B cell (primary cell): ENCODE measurements at regions not wholly inside any gene's neighbourhood (a gene's known extent, or its start where the extent isn't known, plus 50 kb on each side); places are given as distances from the start of the nearest gene placed in this dataset.

ENCODE experiments used
- ATAC-seq: fragments of 200-7000 bp; cut with Tn5 transposase; one replicate; pipeline ENCODE4 v1.10.0; 2021; ENCODE audit warnings: low read depth, mild to moderate bottlenecking, moderate number of reproducible peaks, moderate library complexity
- CTCF ChIA-PET: fragments of 350-600 bp; sonication (Branson Sonifier 250); formaldehyde crosslinking; loops from one replicate; lab custom pipeline; 2021; ENCODE audit warnings: antibody characterized with exemption, inconsistent platforms; lab: Charles Lee
- POLR2A ChIA-PET: fragments of 350-600 bp; sonication (Branson Sonifier 250); formaldehyde crosslinking; loops from one replicate; lab custom pipeline; 2021; ENCODE audit warnings: antibody characterized with exemption; lab: Charles Lee
- DNase-seq: peaks from one replicate; pipeline ENCODE4 v3.0.0; 2013
- H2AFZ ChIP-seq: 2 replicates; pipeline ENCODE4 v1.6.1; 2012; ENCODE audit warnings: mild to moderate bottlenecking, low read depth, low read length; ENCODE audit not compliant: insufficient read depth, poor library complexity, severe bottlenecking
- H3K27ac ChIP-seq, 2 donors: 1 replicate in 1 of 2; 2 replicates in 1 of 2; pipeline ENCODE4 v1.5.1; 2012 to 2013; ENCODE audit warnings: low read length in 2 of 2, mild to moderate bottlenecking in 2 of 2, moderate library complexity in 1 of 2
- H3K27me3 ChIP-seq, 4 experiments: fragments of 200-600 bp in 1 of 4; sonication (generic) in 1 of 4; replicated peaks in 1 of 4; 1 replicate in 2 of 4; 2 replicates in 2 of 4; pipeline versions ENCODE4 v1.6.1 to v1.7.0; 2013 to 2016; ENCODE audit warnings: low read length in 3 of 4, mild to moderate bottlenecking in 2 of 4, mixed read lengths in 1 of 4, moderate library complexity in 1 of 4; ENCODE audit not compliant: insufficient read depth in 4 of 4, control insufficient read depth in 3 of 4; ENCODE audit errors: control extremely low read depth in 1 of 4
- H3K36me3 ChIP-seq, 2 experiments: replicated peaks in 1 of 2; 1 replicate in 1 of 2; 2 replicates in 1 of 2; pipeline versions ENCODE4 v1.6.1 to v1.7.1; 2013; ENCODE audit warnings: low read length in 1 of 2; ENCODE audit not compliant: insufficient read depth in 2 of 2, control insufficient read depth in 1 of 2; ENCODE audit errors: control extremely low read depth in 1 of 2, extremely low read depth in 1 of 2
- H3K4me1 ChIP-seq, 2 donors: fragments of 200-600 bp in 1 of 2; sonication (generic) in 1 of 2; 1 replicate in 1 of 2; 2 replicates in 1 of 2; pipeline versions ENCODE4 v1.5.1 to v1.6.1; 2013 to 2017; ENCODE audit warnings: low read length in 2 of 2; ENCODE audit not compliant: control insufficient read depth in 2 of 2, insufficient read depth in 2 of 2
- H3K4me2 ChIP-seq: replicated peaks from 2 replicates; pipeline ENCODE3; 2012; ENCODE audit warnings: mild to moderate bottlenecking, low read depth, low read length; ENCODE audit not compliant: poor library complexity, severe bottlenecking
- H3K4me3 ChIP-seq, 5 experiments: fragments of 200-600 bp in 1 of 5; sonication (generic) in 1 of 5; 1 replicate in 3 of 5; 2 replicates in 2 of 5; pipeline versions ENCODE4 v1.5.1 to v1.7.0; 2011 to 2016; ENCODE audit warnings: low read length in 4 of 5, mild to moderate bottlenecking in 4 of 5, low read depth in 2 of 5, control low read depth in 1 of 5, moderate library complexity in 1 of 5; ENCODE audit not compliant: insufficient read depth in 1 of 5; ENCODE audit errors: control extremely low read depth in 1 of 5, extremely low read depth in 1 of 5
- H3K79me2 ChIP-seq: fragments of 200-600 bp; sonication (generic); one replicate; pipeline ENCODE4 v1.6.0; 2016; ENCODE audit warnings: low read length; ENCODE audit not compliant: control insufficient read depth, insufficient read depth
- H3K9ac ChIP-seq: fragments of 200-600 bp; sonication (generic); 2 replicates; pipeline ENCODE4 v1.6.1; 2017; ENCODE audit warnings: mild to moderate bottlenecking, low read length, moderate library complexity
- H3K9me3 ChIP-seq, 3 donors: one replicate each; pipeline versions ENCODE4 v1.6.1 to v1.7.1; 2013; ENCODE audit warnings: low read length in 2 of 3; ENCODE audit not compliant: control insufficient read depth in 2 of 3, insufficient read depth in 1 of 3; ENCODE audit errors: control extremely low read depth in 1 of 3
- H4K20me1 ChIP-seq: 2 replicates; pipeline ENCODE4 v1.6.0; 2012; ENCODE audit warnings: mild to moderate bottlenecking, low read length; ENCODE audit not compliant: insufficient read depth, control insufficient read depth, poor library complexity, severe bottlenecking
- H3K27ac Mint-ChIP-seq: one replicate; pipeline ENCODE4 v1.8.0; 2021; ENCODE audit warnings: mixed read lengths
- H3K27me3 Mint-ChIP-seq: one replicate; pipeline ENCODE4 v1.8.0; 2021; ENCODE audit warnings: mixed read lengths
- H3K4me1 Mint-ChIP-seq: one replicate; pipeline ENCODE4 v1.8.0; 2021; ENCODE audit warnings: mixed read lengths
- H3K4me3 Mint-ChIP-seq: one replicate; pipeline ENCODE4 v1.8.0; 2021; ENCODE audit warnings: mixed read lengths
- H3K9me3 Mint-ChIP-seq: one replicate; pipeline ENCODE4 v1.8.0; 2022; ENCODE audit warnings: mixed read lengths; ENCODE audit not compliant: insufficient read depth
- CTCF ChIP-seq: fragments of 200-600 bp; IDR thresholded peaks from one replicate; pipeline ENCODE4 v1.8.0; 2022; ENCODE audit warnings: antibody characterized with exemption, mild to moderate bottlenecking
- EZH2 ChIP-seq: IDR thresholded peaks from 2 replicates; pipeline ENCODE4 v1.6.1; 2012; ENCODE audit warnings: borderline replicate concordance, low read depth, mild to moderate bottlenecking, moderate library complexity, low read length; ENCODE audit not compliant: insufficient read depth, poor library complexity, severe bottlenecking
- WGBS: methylation state at CpG from one replicate; pipeline ENCODE4 v1.1.5; 2013; ENCODE audit warnings: missing lambda C conversion rate; ENCODE audit not compliant: insufficient coverage; 5-methylcytosine and 5-hydroxymethylcytosine counted together
- intact Hi-C: fragments of 100-400 bp; cut with micrococcal nuclease; formaldehyde crosslinking; loops from one replicate; pipeline ENCODE4 v1.10.0; 2022

- intact Hi-C loops: no loop called here
- POLR2A ChIA-PET: no interaction called here
- no peak for ATAC-seq
Measured at GRCh38 chr13:61246351-61246750, 169.3 kb downstream of the PCDH20 start.

GRCh38 chr13:61215601-61216000, 200.0 kb downstream of the PCDH20 start:
- H3K4me1 ChIP-seq: no peaks in the 10 kb centered on the region
- no peaks in the 10 kb centered on the region for H3K79me2 ChIP-seq
- no peaks in the 10 kb centered on the region for H3K4me1 Mint-ChIP-seq
- ATAC-seq (no peak), DNase-seq (no peak)
- peaks cover 8% of the 10 kb centered on the region for H3K9me3 Mint-ChIP-seq
- CTCF ChIA-PET: no interaction called here
- no peaks in the 10 kb centered on the region for H3K36me3 ChIP-seq
- H3K27me3 Mint-ChIP-seq: no peaks in the 10 kb centered on the region
- no peak for TF ChIP-seq EZH2
- no peak for TF ChIP-seq CTCF
- H3K4me2 ChIP-seq: no peak overlapping the region
- no peaks in the 10 kb centered on the region for H4K20me1 ChIP-seq
- no CpG with 5 or more reads among the region's 3 CpGs for WGBS
- H3K27ac Mint-ChIP-seq: no peak overlapping the region
- H3K9ac ChIP-seq: no peak overlapping the region
- H3K9me3 ChIP-seq: no peaks in the 10 kb centered on the region
- H3K27ac ChIP-seq: no peak overlapping the region
- intact Hi-C loops: no loop called here
- POLR2A ChIA-PET: no interaction called here
- no peaks in the 10 kb centered on the region for H3K27me3 ChIP-seq
- no peak overlapping the region for H3K4me3 ChIP-seq
- no peak overlapping the region for H2AFZ ChIP-seq
- H3K4me3 Mint-ChIP-seq: no peak overlapping the region

More at GRCh38 chr13:61246351-61246750, 169.3 kb downstream of the PCDH20 start:
- Histone ChIP-seq H2AFZ (no peak overlapping the region), H3K36me3 (no peaks in the 10 kb centered on the region), H3K9ac (no peak overlapping the region), H3K4me1 (no peaks in the 10 kb centered on the region), H3K27me3 (no peaks in the 10 kb centered on the region), H3K9me3 (peaks cover 0 to 5% (median 0%) of the 10 kb centered on the region in 3 donors), H3K79me2 (no peaks in the 10 kb centered on the region), H3K4me2 (no peak overlapping the region), H3K4me3 (no peak overlapping the region), H3K27ac (no peak overlapping the region), H4K20me1 (no peaks in the 10 kb centered on the region)
- CTCF ChIA-PET: no interaction called here
- DNase-seq: no peak
- H3K27ac Mint-ChIP-seq: no peak overlapping the region
- H3K4me3 Mint-ChIP-seq: no peak overlapping the region
- H3K9me3 Mint-ChIP-seq: peaks cover 5% of the 10 kb centered on the region
- no peaks in the 10 kb centered on the region for H3K27me3 Mint-ChIP-seq
- TF ChIP-seq CTCF (no peak), EZH2 (no peak)
- WGBS: 80% methylated on average over 2 of the region's 2 CpGs
- H3K4me1 Mint-ChIP-seq: no peaks in the 10 kb centered on the region
